ENCODE measurements at regions not wholly inside any gene's neighbourhood (a gene's known extent, or its start where the extent isn't known, plus 50 kb on each side); places are given as distances from the start of the nearest gene placed in this dataset.

- intact Hi-C loops (cut with micrococcal nuclease) = no loop called here
- Histone ChIP-seq H3K27me3 (ENCODE audit: control insufficient read depth in 2 of 2, insufficient read depth in 2 of 2, low read length in 2 of 2) (peaks cover 0 to 2% of the 10 kb centered on the region in 2 experiments), H3K36me3 (ENCODE audit: control insufficient read depth in 2 of 2, extremely low read depth in 1 of 2, insufficient read depth in 2 of 2, low read length in 2 of 2) (no peaks in the 10 kb centered on the region), H3K4me1 (ENCODE audit: control insufficient read depth, extremely low read depth, insufficient read depth, low read length) (no peaks in the 10 kb centered on the region), H3K27ac (ENCODE audit: insufficient read depth, low read depth, low read length) (no peak overlapping the region), H3K9me3 (replicated peaks; ENCODE audit: control insufficient read depth, insufficient read depth, low read length) (no peaks in the 10 kb centered on the region), H3K9me1 (replicated peaks; ENCODE audit: control insufficient read depth, extremely low read depth, insufficient read depth, low read length) (no peaks in the 10 kb centered on the region), H3K4me2 (ENCODE audit: insufficient read depth, low read length) (no peak overlapping the region), H3K9ac (replicated peaks; ENCODE audit: extremely low read depth, insufficient read depth, low read length) (no peak overlapping the region), H3K4me3 (replicated peaks in 1 of 3; ENCODE audit: insufficient read depth in 1 of 3, low read depth in 1 of 3, low read length in 3 of 3) (no peak overlapping the region), H4K20me1 (replicated peaks; ENCODE audit: control insufficient read depth, extremely low read depth, insufficient read depth, low read length) (no peaks in the 10 kb centered on the region), H2AFZ (ENCODE audit: low read depth, low read length) (no peak overlapping the region), H3K79me2 (ENCODE audit: control insufficient read depth, insufficient read depth, low read length) (no peaks in the 10 kb centered on the region)
- dilution Hi-C loops (cut with MboI; ENCODE audit: extremely low pct_ligation_motif_present, low sequenced_read_pairs) = no loop called here
- ChIA-PET POLR2A (no interaction called here), CTCF (interaction anchor here (0.9 kb wide), 1 partner anchor 11 kb away, joined by 4 read pairs; no protein-coding TSS in a partner anchor)
- BruUV-seq (replicated peaks) = no TSS peak
- DNase-seq (ENCODE audit: low read depth, low spot score) = no peak
- FAIRE-seq = no peak
- TF ChIP-seq FOS (IDR thresholded peaks at IDR 0.05; ENCODE audit: borderline replicate concordance, insufficient read depth, low read length) = no peak
These were observed 223.7 kb downstream of the GPAT3 start for GRCh38 chr4:83759611-83760010.

- Histone ChIP-seq H3K4me1 (ENCODE audit: control insufficient read depth, extremely low read depth, insufficient read depth, low read length) (no peaks in the 10 kb centered on the region), H3K9ac (replicated peaks; ENCODE audit: extremely low read depth, insufficient read depth, low read length) (no peak overlapping the region), H3K27ac (ENCODE audit: insufficient read depth, low read depth, low read length) (no peak overlapping the region), H3K4me2 (ENCODE audit: insufficient read depth, low read length) (no peak overlapping the region), H4K20me1 (replicated peaks; ENCODE audit: control insufficient read depth, extremely low read depth, insufficient read depth, low read length) (no peaks in the 10 kb centered on the region), H2AFZ (ENCODE audit: low read depth, low read length) (no peak overlapping the region), H3K36me3 (ENCODE audit: control insufficient read depth in 2 of 2, extremely low read depth in 1 of 2, insufficient read depth in 2 of 2, low read length in 2 of 2) (no peaks in the 10 kb centered on the region), H3K9me1 (replicated peaks; ENCODE audit: control insufficient read depth, extremely low read depth, insufficient read depth, low read length) (no peaks in the 10 kb centered on the region), H3K4me3 (replicated peaks in 1 of 3; ENCODE audit: insufficient read depth in 1 of 3, low read depth in 1 of 3, low read length in 3 of 3) (no peak overlapping the region), H3K27me3 (ENCODE audit: control insufficient read depth in 2 of 2, insufficient read depth in 2 of 2, low read length in 2 of 2) (peaks cover 2 to 5% of the 10 kb centered on the region in 2 experiments), H3K79me2 (ENCODE audit: control insufficient read depth, insufficient read depth, low read length) (no peaks in the 10 kb centered on the region), H3K9me3 (replicated peaks; ENCODE audit: control insufficient read depth, insufficient read depth, low read length) (no peaks in the 10 kb centered on the region)
- no peak for DNase-seq (ENCODE audit: low read depth, low spot score)
- dilution Hi-C loops (cut with MboI; ENCODE audit: extremely low pct_ligation_motif_present, low sequenced_read_pairs) = no loop called here
- intact Hi-C loops (cut with micrococcal nuclease) = no loop called here
- TF ChIP-seq FOS (IDR thresholded peaks at IDR 0.05; ENCODE audit: borderline replicate concordance, insufficient read depth, low read length) = no peak
- no peak for TF ChIP-seq MAX (IDR thresholded peaks at IDR 0.05; ENCODE audit: insufficient read depth, insufficient read length)
- no peak for TF ChIP-seq POLR2A (IDR thresholded peaks at IDR 0.05; ENCODE audit: low read depth, low read length)
- no peak for FAIRE-seq
- POLR2A ChIA-PET = no interaction called here
- no TSS peak for BruUV-seq (replicated peaks)
- CTCF ChIA-PET = interaction anchor here (1.1 kb wide), 1 partner anchor 10 kb away, joined by 3 read pairs; no protein-coding TSS in a partner anchor
These were observed 222.4 kb downstream of the GPAT3 start for GRCh38 chr4:83758285-83758684.
